Thyroid gland (tissue), 4 donors: ENCODE measurements at regions not wholly inside any gene's neighbourhood (a gene's known extent, or its start where the extent isn't known, plus 50 kb on each side); places are given as distances from the start of the nearest gene placed in this dataset.

ENCODE experiments used
- DNase-seq, 2 donors: peaks; one replicate each; pipeline ENCODE4 v3.0.0-alpha.2; 2019
- H3K27ac ChIP-seq, 3 donors: fragments of 200-600 bp; sonication (generic); 1 replicate in 2 of 3; 2 replicates in 1 of 3; pipeline ENCODE4 v1.5.1; 2016 to 2019; ENCODE audit warnings: mild to moderate bottlenecking in 1 of 3, moderate library complexity in 1 of 3
- H3K27me3 ChIP-seq: fragments of 200-600 bp; sonication (generic); one replicate; pipeline ENCODE4 v1.5.1; 2019
- H3K36me3 ChIP-seq, 2 donors: fragments of 200-600 bp; sonication (generic); one replicate each; pipeline ENCODE4 v1.5.1; 2016 to 2019
- H3K4me1 ChIP-seq, 2 donors: fragments of 200-600 bp; sonication (generic); one replicate each; pipeline ENCODE4 v1.5.1; 2017 to 2019
- H3K4me3 ChIP-seq, 3 donors: fragments of 200-600 bp; sonication (generic); replicated peaks in 1 of 3; 1 replicate in 2 of 3; 2 replicates in 1 of 3; pipeline ENCODE4 v1.5.1; 2016; ENCODE audit warnings: mild to moderate bottlenecking in 1 of 3
- H3K9me3 ChIP-seq: fragments of 200-600 bp; sonication (generic); one replicate; pipeline ENCODE4 v1.5.1; 2017
- POLR2A ChIP-seq, 2 donors: fragments of 450-650 bp; IDR thresholded peaks; one replicate each; pipeline ENCODE4 v1.6.1; 2017; ENCODE audit warnings: antibody characterized with exemption in 2 of 2, mild to moderate bottlenecking in 2 of 2, moderate library complexity in 1 of 2
- whole genome bisulfite sequencing, 2 donors: methylation state at CpG; one replicate each; pipeline ENCODE4 v1.1.5; 2017; 5-methylcytosine and 5-hydroxymethylcytosine counted together
- intact Hi-C: fragments of 100-400 bp; cut with DNase I; formaldehyde crosslinking; loops from one replicate; pipeline ENCODE4 v1.15.1; 2023
- TF ChIP-seq, protein P1 (sequence below), 6 experiments: fragments of 200-600 bp in 3 of 6; fragments of 450-650 bp in 3 of 6; sonication (generic) in 3 of 6; IDR thresholded peaks; one replicate each; pipeline ENCODE4 v1.5.1; 2016 to 2019; ENCODE audit warnings: antibody characterized with exemption in 6 of 6, mild to moderate bottlenecking in 2 of 6, inconsistent platforms in 1 of 6, moderate library complexity in 1 of 6

DNA sequence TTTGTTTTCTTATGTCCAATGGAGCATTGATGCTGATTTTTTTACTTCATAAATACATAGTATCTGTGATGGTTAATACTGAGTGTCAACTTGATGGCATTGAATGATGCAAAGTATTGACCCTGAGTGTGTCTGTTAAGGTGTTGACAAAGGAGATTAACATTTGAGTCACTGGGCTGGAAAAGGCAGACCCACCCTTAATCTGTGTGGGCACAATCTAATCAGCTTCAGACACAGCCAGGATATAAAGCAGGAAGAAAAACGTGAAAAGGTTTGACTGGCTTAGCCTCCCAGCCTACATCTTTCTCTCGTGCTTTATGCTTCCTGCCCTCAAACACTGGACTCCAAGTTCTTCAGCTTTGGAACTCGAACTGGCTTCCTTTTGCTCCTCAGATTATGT, 230.6 kb upstream of the SPRY1 start:
- no peak for TF ChIP-seq POLR2A (IDR thresholded peaks at IDR 0.05)
- TF ChIP-seq, protein P1, sequence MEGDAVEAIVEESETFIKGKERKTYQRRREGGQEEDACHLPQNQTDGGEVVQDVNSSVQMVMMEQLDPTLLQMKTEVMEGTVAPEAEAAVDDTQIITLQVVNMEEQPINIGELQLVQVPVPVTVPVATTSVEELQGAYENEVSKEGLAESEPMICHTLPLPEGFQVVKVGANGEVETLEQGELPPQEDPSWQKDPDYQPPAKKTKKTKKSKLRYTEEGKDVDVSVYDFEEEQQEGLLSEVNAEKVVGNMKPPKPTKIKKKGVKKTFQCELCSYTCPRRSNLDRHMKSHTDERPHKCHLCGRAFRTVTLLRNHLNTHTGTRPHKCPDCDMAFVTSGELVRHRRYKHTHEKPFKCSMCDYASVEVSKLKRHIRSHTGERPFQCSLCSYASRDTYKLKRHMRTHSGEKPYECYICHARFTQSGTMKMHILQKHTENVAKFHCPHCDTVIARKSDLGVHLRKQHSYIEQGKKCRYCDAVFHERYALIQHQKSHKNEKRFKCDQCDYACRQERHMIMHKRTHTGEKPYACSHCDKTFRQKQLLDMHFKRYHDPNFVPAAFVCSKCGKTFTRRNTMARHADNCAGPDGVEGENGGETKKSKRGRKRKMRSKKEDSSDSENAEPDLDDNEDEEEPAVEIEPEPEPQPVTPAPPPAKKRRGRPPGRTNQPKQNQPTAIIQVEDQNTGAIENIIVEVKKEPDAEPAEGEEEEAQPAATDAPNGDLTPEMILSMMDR (IDR thresholded peaks at IDR 0.05) = no peak
- H3K27me3 ChIP-seq = no peaks in the 10 kb centered on the region
- no peak overlapping the region for H3K4me3 ChIP-seq
- H3K4me1 ChIP-seq = no peaks in the 10 kb centered on the region
- H3K27ac ChIP-seq = no peak overlapping the region
- DNase-seq = no peak
- H3K9me3 ChIP-seq = no peaks in the 10 kb centered on the region
- no peaks in the 10 kb centered on the region for H3K36me3 ChIP-seq
- WGBS, 2 donors = 92% methylated on average over 3 of the region's 3 CpGs
- intact Hi-C loops = no loop called here

DNA sequence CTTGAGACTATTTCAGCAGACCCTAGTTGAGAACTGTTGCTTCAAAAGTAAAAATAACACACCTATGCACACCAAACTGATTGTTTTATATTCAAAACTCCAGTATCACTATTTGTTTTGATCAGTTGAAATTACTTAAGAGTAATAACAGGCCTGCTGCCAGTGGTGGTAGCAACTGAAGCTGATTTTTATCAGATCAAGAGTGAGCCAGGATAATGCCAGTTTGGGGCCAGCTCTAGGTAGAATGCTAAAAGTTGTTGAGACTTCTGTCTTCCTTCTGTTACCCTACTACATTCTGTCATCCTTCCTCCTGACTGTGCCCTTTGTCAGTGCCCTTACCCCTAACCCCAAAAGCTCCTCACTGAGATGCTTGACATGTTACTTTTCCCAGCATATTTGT, 228.7 kb upstream of the SPRY1 start:
- TF ChIP-seq POLR2A (IDR thresholded peaks at IDR 0.05) = no peak
- TF ChIP-seq, protein P1 (IDR thresholded peaks at IDR 0.05) = no peak
- H3K27me3 ChIP-seq = no peaks in the 10 kb centered on the region
- no peaks in the 10 kb centered on the region for H3K4me1 ChIP-seq
- H3K9me3 ChIP-seq = no peaks in the 10 kb centered on the region
- H3K4me3 ChIP-seq = no peak overlapping the region
- no peak overlapping the region for H3K27ac ChIP-seq
- H3K36me3 ChIP-seq = no peaks in the 10 kb centered on the region
- intact Hi-C loops = no loop called here
- no peak for DNase-seq

DNA sequence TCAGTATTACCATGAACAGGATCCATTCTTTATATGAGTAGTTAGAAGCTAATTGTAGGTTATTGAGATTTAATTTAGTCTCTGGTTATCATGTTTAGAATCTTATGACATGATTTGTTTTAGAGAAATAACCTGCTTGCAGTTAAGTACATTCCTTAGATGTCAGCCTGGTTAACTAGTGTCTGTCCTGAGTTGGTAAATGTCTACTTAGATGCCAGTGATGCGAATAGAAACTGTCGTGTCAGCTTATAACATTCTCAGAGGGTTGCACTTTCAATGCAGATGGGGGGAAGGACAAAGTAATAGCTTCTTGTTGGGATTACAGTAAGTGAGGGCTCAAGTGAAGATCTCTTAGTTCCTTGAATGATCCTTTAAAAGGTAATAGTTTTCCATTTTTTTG, 227.8 kb upstream of the SPRY1 start:
- Histone ChIP-seq H3K27ac (no peak overlapping the region), H3K9me3 (no peaks in the 10 kb centered on the region), H3K27me3 (no peaks in the 10 kb centered on the region), H3K4me1 (no peaks in the 10 kb centered on the region), H3K36me3 (no peaks in the 10 kb centered on the region), H3K4me3 (no peak overlapping the region)
- TF ChIP-seq POLR2A (IDR thresholded peaks at IDR 0.05) = no peak
- TF ChIP-seq, protein P1 (IDR thresholded peaks at IDR 0.05) = no peak
- 69 to 73% methylated on average over 2 of the region's 2 CpGs for WGBS, 2 donors
- intact Hi-C loops = no loop called here
- no peak for DNase-seq

DNA sequence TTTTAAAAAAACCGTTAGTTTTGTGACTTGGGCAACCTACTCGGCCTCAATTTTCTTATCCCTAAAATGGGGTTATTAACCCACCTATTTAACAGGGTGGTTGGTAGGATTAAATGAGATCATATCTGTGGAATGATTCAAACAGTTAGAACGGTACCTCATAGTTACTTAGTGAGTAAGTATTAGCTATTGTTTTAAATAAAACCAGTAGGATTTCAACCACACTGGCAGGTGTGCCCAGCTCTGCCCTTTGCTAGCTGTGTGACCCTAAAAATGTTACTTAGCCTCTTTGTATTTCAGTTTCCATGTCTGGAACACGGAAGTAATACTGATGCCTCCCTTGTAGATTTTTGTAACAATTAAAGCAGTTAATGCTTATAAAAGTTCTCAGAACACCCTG, 225.8 kb upstream of the SPRY1 start:
- H3K27ac ChIP-seq = no peak overlapping the region
- no peaks in the 10 kb centered on the region for H3K9me3 ChIP-seq
- H3K36me3 ChIP-seq = no peaks in the 10 kb centered on the region
- H3K4me3 ChIP-seq = no peak overlapping the region
- WGBS, 2 donors = 95 to 96% methylated on average over 4 of the region's 4 CpGs
- no peaks in the 10 kb centered on the region for H3K4me1 ChIP-seq
- H3K27me3 ChIP-seq = no peaks in the 10 kb centered on the region
- intact Hi-C loops = no loop called here
- no peak for TF ChIP-seq POLR2A (IDR thresholded peaks at IDR 0.05)
- TF ChIP-seq, protein P1 (IDR thresholded peaks at IDR 0.05) = no peak
- DNase-seq = no peak

DNA sequence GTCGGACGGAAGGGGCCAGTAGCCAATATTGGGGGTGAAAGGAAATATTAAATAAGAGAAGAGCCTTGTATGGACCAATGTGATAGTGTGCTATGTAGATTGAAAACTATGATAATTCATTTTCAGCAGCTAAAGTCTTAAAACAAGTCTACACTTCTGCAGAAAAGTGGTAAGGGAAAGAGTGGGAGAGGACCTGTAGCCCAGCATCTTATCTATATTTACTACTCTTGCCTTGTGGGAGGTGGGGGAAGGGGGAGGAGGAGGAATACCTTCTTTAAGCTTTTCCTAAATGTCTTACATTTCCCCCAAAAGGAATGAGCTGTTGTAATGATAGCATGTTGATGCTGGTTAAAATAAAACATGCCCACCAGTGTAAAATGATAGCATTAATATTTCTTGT, 220.0 kb upstream of the SPRY1 start:
- H3K27ac ChIP-seq = no peak overlapping the region
- intact Hi-C loops = no loop called here
- DNase-seq = no peak
- H3K4me1 ChIP-seq = no peaks in the 10 kb centered on the region
- no peak overlapping the region for H3K4me3 ChIP-seq
- no peaks in the 10 kb centered on the region for H3K27me3 ChIP-seq
- no peaks in the 10 kb centered on the region for H3K36me3 ChIP-seq
- no peak for TF ChIP-seq POLR2A (IDR thresholded peaks at IDR 0.05)
- TF ChIP-seq, protein P1 (IDR thresholded peaks at IDR 0.05) = no peak
- no peaks in the 10 kb centered on the region for H3K9me3 ChIP-seq
- 87 to 97% methylated on average over 2 of the region's 2 CpGs for WGBS, 2 donors
